DOHH2 (cell line): ENCODE measurements at regions not wholly inside any gene's neighbourhood (a gene's known extent, or its start where the extent isn't known, plus 50 kb on each side); places are given as distances from the start of the nearest gene placed in this dataset.

Experiments
- H3F3A ChIP-seq: fragments of 200-600 bp; sonication (generic), shearing (Covaris generic); 2 replicates; pipeline ENCODE4 v1.6.0; 2016; ENCODE audit warnings: antibody characterized with exemption, mild to moderate bottlenecking; ENCODE audit not compliant: control insufficient read depth, insufficient read depth
- H3K27ac ChIP-seq: fragments of 200-600 bp; sonication (generic); 2 replicates; pipeline ENCODE4 v1.5.1; 2014; ENCODE audit warnings: low read depth, mild to moderate bottlenecking, low read length, moderate library complexity
- H3K27me3 ChIP-seq: fragments of 200-600 bp; sonication (generic); 2 replicates; pipeline ENCODE4 v1.6.1; 2014; ENCODE audit warnings: mild to moderate bottlenecking, low read length, mixed read lengths; ENCODE audit not compliant: control insufficient read depth
- H3K36me3 ChIP-seq: fragments of 200-600 bp; sonication (generic); 2 replicates; pipeline ENCODE4 v1.6.1; 2014; ENCODE audit warnings: mild to moderate bottlenecking, low read length, moderate library complexity, mixed read lengths; ENCODE audit not compliant: control insufficient read depth
- H3K4me1 ChIP-seq: fragments of 200-600 bp; sonication (generic); 2 replicates; pipeline ENCODE4 v1.6.1; 2014; ENCODE audit warnings: mild to moderate bottlenecking, low read length, mixed read lengths; ENCODE audit not compliant: control insufficient read depth
- H3K4me2 ChIP-seq: fragments of 200-600 bp; sonication (generic); 2 replicates; pipeline ENCODE4 v1.6.0; 2014; ENCODE audit warnings: mild to moderate bottlenecking, low read length, moderate library complexity
- H3K4me3 ChIP-seq: fragments of 200-600 bp; sonication (generic); 2 replicates; pipeline ENCODE4 v1.5.1; 2014; ENCODE audit warnings: mild to moderate bottlenecking, low read length, mixed read lengths
- H3K79me2 ChIP-seq: fragments of 200-600 bp; sonication (generic); 2 replicates; pipeline ENCODE4 v1.6.1; 2014; ENCODE audit warnings: mild to moderate bottlenecking, low read length, mixed read lengths; ENCODE audit not compliant: control insufficient read depth
- H3K9me2 ChIP-seq: fragments of 200-600 bp; sonication (generic); replicated peaks from 2 replicates; pipeline ENCODE4 v1.6.1; 2014; ENCODE audit warnings: mild to moderate bottlenecking, low read length, mixed read lengths; ENCODE audit not compliant: control insufficient read depth
- H3K9me3 ChIP-seq: fragments of 200-600 bp; sonication (generic); 2 replicates; pipeline ENCODE4 v1.6.1; 2014; ENCODE audit warnings: antibody characterized with exemption, low read length, mixed read lengths; ENCODE audit not compliant: control insufficient read depth, insufficient read depth
- H4K20me1 ChIP-seq: fragments of 200-600 bp; sonication (generic); 2 replicates; pipeline ENCODE4 v1.6.0; 2014; ENCODE audit warnings: low read depth, mild to moderate bottlenecking, antibody characterized with exemption, low read length, moderate library complexity; ENCODE audit not compliant: control insufficient read depth, insufficient read depth
- EZH2phosphoT487 ChIP-seq: fragments of 200-600 bp; sonication (generic); IDR thresholded peaks from 2 replicates; pipeline ENCODE4 v1.6.1; 2017; ENCODE audit warnings: borderline replicate concordance, mild to moderate bottlenecking, antibody characterized with exemption, low read length, moderate library complexity, mixed read lengths
- TF ChIP-seq, protein P1 (sequence below): fragments of 200-600 bp; sonication (generic); IDR thresholded peaks from one replicate; pipeline ENCODE4 v1.5.1; 2014; ENCODE audit warnings: antibody characterized with exemption, mild to moderate bottlenecking, low read depth, low read length; ENCODE audit not compliant: poor library complexity, severe bottlenecking

DNA sequence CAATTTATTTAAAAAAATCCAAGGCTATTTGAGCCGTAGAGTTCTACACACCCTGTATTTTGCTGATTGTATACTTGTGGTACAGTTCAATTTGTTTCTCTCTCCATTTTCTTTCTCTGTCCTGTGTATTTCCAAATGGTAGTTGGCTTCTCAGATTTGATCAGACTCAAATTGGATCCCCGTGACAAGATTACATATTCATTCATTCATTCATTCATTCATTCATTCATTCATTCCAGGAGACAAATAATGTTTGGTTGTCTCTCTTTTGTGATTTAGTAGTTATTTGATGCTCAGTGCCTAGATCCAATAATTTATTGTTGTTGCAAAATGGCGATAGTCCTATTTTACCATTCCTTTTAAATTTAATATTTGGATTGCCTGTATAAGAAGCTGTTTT is 292.8 kb upstream of the RIOK2 start:
- no peaks in the 10 kb centered on the region for H3K4me1 ChIP-seq
- no peak overlapping the region for H3K4me2 ChIP-seq
- H3F3A ChIP-seq: no peaks in the 10 kb centered on the region
- H3K9me2 ChIP-seq: no peaks in the 10 kb centered on the region
- no peak overlapping the region for H3K4me3 ChIP-seq
- H3K36me3 ChIP-seq: no peaks in the 10 kb centered on the region
- H3K79me2 ChIP-seq: no peaks in the 10 kb centered on the region
- H3K9me3 ChIP-seq: no peaks in the 10 kb centered on the region
- H4K20me1 ChIP-seq: no peaks in the 10 kb centered on the region
- H3K27ac ChIP-seq: no peak overlapping the region
- no peak for TF ChIP-seq EZH2phosphoT487
- TF ChIP-seq, protein P1, sequence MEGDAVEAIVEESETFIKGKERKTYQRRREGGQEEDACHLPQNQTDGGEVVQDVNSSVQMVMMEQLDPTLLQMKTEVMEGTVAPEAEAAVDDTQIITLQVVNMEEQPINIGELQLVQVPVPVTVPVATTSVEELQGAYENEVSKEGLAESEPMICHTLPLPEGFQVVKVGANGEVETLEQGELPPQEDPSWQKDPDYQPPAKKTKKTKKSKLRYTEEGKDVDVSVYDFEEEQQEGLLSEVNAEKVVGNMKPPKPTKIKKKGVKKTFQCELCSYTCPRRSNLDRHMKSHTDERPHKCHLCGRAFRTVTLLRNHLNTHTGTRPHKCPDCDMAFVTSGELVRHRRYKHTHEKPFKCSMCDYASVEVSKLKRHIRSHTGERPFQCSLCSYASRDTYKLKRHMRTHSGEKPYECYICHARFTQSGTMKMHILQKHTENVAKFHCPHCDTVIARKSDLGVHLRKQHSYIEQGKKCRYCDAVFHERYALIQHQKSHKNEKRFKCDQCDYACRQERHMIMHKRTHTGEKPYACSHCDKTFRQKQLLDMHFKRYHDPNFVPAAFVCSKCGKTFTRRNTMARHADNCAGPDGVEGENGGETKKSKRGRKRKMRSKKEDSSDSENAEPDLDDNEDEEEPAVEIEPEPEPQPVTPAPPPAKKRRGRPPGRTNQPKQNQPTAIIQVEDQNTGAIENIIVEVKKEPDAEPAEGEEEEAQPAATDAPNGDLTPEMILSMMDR: no peak
- H3K27me3 ChIP-seq: no peaks in the 10 kb centered on the region; the same call in 1 of the 2 replicates

DNA sequence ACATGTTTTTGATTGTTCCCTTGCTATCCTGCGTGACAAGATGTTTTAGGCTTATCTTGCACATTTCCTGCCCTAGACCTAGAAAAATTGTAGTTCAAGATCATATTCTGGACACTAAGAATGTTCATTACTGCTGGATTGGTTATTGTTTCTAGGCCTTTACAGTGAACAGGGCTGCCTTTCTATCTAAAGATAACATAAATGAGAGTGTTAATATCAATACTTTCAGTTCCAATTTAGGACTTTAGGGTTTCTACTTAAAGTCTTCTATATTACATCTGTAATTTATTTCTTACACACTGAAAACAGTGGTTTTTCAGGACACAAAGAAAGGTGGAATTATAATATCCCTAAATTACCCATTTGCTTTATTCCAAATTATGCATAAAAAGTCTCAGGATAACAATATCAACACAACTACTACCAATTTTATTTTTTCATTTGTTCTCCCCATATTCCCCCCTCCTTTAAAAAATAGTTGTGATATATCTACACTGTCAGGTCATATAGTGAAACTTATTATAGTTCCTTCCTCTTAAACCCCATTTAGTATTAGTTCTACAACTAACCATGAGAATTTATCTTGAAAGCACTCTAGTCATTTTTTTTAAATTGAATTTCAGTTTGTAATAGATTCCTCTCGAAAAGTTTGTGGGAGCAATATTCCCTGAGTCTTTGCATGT is 293.9 kb upstream of the RIOK2 start:
- Histone ChIP-seq H3K4me2 (no peak overlapping the region), H3K4me1 (no peaks in the 10 kb centered on the region), H3K9me3 (no peaks in the 10 kb centered on the region), H3K36me3 (no peaks in the 10 kb centered on the region), H3K27me3 (no peaks in the 10 kb centered on the region; the same call in 1 of the 2 replicates), H3K4me3 (no peak overlapping the region), H3K27ac (no peak overlapping the region), H3K9me2 (no peaks in the 10 kb centered on the region), H3F3A (no peaks in the 10 kb centered on the region), H3K79me2 (no peaks in the 10 kb centered on the region), H4K20me1 (no peaks in the 10 kb centered on the region)
- TF ChIP-seq, protein P1: no peak
- no peak for TF ChIP-seq EZH2phosphoT487

DNA sequence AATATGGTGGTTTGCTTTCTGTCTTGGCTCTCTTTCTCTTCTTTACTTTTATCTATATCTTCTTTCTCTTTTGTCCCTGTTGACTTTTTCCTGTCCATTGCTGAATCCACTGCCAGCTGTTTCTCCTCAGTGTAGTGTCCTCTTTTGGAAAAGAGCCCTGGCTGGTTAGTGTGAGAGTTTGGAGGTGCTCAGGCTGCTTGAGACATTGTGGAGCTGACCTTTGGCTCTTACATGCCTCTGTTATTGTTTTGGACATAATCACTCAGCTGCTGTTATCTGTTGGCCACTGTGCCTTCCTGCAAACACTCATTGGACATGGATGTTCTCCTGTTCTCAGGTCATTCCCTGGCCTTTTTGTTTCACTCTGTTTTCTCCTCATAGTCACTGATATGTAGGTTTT is 295.4 kb upstream of the RIOK2 start:
- Histone ChIP-seq H3K4me1 (no peaks in the 10 kb centered on the region), H3K9me3 (no peaks in the 10 kb centered on the region), H3F3A (no peaks in the 10 kb centered on the region), H4K20me1 (no peaks in the 10 kb centered on the region), H3K36me3 (no peaks in the 10 kb centered on the region), H3K27ac (no peak overlapping the region), H3K4me2 (no peak overlapping the region), H3K9me2 (no peaks in the 10 kb centered on the region), H3K79me2 (no peaks in the 10 kb centered on the region), H3K4me3 (no peak overlapping the region), H3K27me3 (no peaks in the 10 kb centered on the region; the same call in 1 of the 2 replicates)
- no peak for TF ChIP-seq EZH2phosphoT487
- TF ChIP-seq, protein P1: no peak
